A673 (cell line): ENCODE measurements at regions not wholly inside any gene's neighbourhood (a gene's known extent, or its start where the extent isn't known, plus 50 kb on each side); places are given as distances from the start of the nearest gene placed in this dataset.

Source experiments
- CTCF ChIP-seq: fragments of 300-800, 200-600 bp; sonication (generic); conservative IDR thresholded peaks from 2 replicates; pipeline ENCODE4 v1.5.1; 2017; ENCODE audit warnings: low read depth, mild to moderate bottlenecking, antibody characterized with exemption, low read length, moderate library complexity, mixed read lengths
- EZH2 ChIP-seq: fragments of 200-600 bp; sonication (generic); IDR thresholded peaks from 2 replicates; pipeline ENCODE4 v1.6.1; 2017; ENCODE audit warnings: borderline replicate concordance, low read depth, mild to moderate bottlenecking, mixed read lengths, antibody characterized with exemption, low read length; ENCODE audit not compliant: poor library complexity, severe bottlenecking

- TF ChIP-seq EZH2: no peak
- TF ChIP-seq CTCF: no peak
Observed at GRCh38 chr20:22100686-22101085, 395.2 kb downstream of the PAX1 start.
